Fibroblast of lung (primary cell): ENCODE measurements at regions not wholly inside any gene's neighbourhood (a gene's known extent, or its start where the extent isn't known, plus 50 kb on each side); places are given as distances from the start of the nearest gene placed in this dataset.

ENCODE experiments used
- DNase-seq, 2 donors: peaks; one replicate each; pipeline versions ENCODE4 v3.0.0 to v3.0.0-alpha.2; 2010; ENCODE audit warnings: low read depth in 2 of 2
- H2AFZ ChIP-seq: 2 replicates; pipeline ENCODE4 v1.5.1; 2012; ENCODE audit warnings: low read length, control low read depth, inconsistent platforms
- H3K27ac ChIP-seq: 2 replicates; pipeline ENCODE4 v1.5.1; 2011; ENCODE audit warnings: low read length, control low read depth; ENCODE audit not compliant: insufficient read depth
- H3K27me3 ChIP-seq: 2 replicates; pipeline ENCODE4 v1.5.1; 2011; ENCODE audit warnings: mild to moderate bottlenecking, low read length; ENCODE audit not compliant: control insufficient read depth, insufficient read depth
- H3K36me3 ChIP-seq: 2 replicates; pipeline ENCODE4 v1.5.1; 2011; ENCODE audit warnings: low read length; ENCODE audit not compliant: control insufficient read depth, insufficient read depth
- H3K4me1 ChIP-seq: 2 replicates; pipeline ENCODE4 v1.5.1; 2011; ENCODE audit warnings: low read length; ENCODE audit not compliant: control insufficient read depth, insufficient read depth; ENCODE audit errors: extremely low read depth
- H3K4me2 ChIP-seq: 2 replicates; pipeline ENCODE4 v1.5.1; 2011; ENCODE audit warnings: low read length, control low read depth; ENCODE audit not compliant: insufficient read depth; ENCODE audit errors: extremely low read depth
- H3K4me3 ChIP-seq, 4 experiments: fragments of 200-600 bp in 1 of 4; sonication (generic) in 1 of 4; replicated peaks in 1 of 4; 2 replicates each; pipeline ENCODE4 v1.5.1; 2011 to 2016; ENCODE audit warnings: low read length in 4 of 4, low read depth in 3 of 4, mild to moderate bottlenecking in 3 of 4, control low read depth in 2 of 4, inconsistent platforms in 1 of 4, mixed read lengths in 1 of 4; ENCODE audit not compliant: insufficient read depth in 1 of 4; ENCODE audit errors: control extremely low read depth in 1 of 4
- H3K79me2 ChIP-seq: 2 replicates; pipeline ENCODE4 v1.5.1; 2012; ENCODE audit warnings: mild to moderate bottlenecking, low read length, inconsistent platforms; ENCODE audit not compliant: control insufficient read depth, insufficient read depth
- H3K9ac ChIP-seq: 2 replicates; pipeline ENCODE4 v1.5.1; 2011; ENCODE audit warnings: mild to moderate bottlenecking, low read length, control low read depth; ENCODE audit not compliant: insufficient read depth
- H3K9me3 ChIP-seq: 2 replicates; pipeline ENCODE4 v1.5.1; 2012; ENCODE audit warnings: low read depth, low read length; ENCODE audit not compliant: control insufficient read depth, insufficient read depth
- H4K20me1 ChIP-seq: 2 replicates; pipeline ENCODE4 v1.5.1; 2011; ENCODE audit warnings: low read length; ENCODE audit not compliant: control insufficient read depth, insufficient read depth; ENCODE audit errors: extremely low read depth
- EZH2 ChIP-seq: IDR thresholded peaks from 2 replicates; pipeline ENCODE4 v1.5.1; 2012; ENCODE audit warnings: low read length, control low read depth, mild to moderate bottlenecking; ENCODE audit errors: missing control alignments
- TF ChIP-seq, protein P1 (sequence below), 2 donors: IDR thresholded peaks in 1 of 2; conservative IDR thresholded peaks in 1 of 2; 1 replicate in 1 of 2; 2 replicates in 1 of 2; pipeline ENCODE4 v1.5.1; 2011 to 2012; ENCODE audit warnings: low read length in 2 of 2, control low read depth in 1 of 2, inconsistent platforms in 1 of 2, low read depth in 1 of 2, mild to moderate bottlenecking in 1 of 2

DNA sequence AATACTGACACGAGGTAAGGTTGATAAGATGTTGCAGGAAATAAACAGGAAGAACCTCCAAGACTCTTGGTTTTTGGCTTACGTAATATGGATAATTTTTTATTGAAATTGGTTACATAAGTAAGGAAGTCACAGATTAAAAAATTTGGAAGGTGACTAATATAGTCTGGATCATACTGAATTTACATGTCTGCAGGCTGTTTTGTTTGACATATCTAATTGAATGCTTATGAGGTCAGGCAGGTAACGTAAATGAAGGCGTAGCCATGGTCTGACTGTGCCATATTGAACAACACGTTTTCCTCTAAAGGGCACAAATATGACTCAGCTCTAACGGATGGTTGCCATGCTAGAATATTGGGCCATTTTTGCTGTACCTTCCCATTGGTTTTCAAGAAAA is 648.1 kb upstream of the NOVA1 start:
- H3K4me1 ChIP-seq, result no peaks in the 10 kb centered on the region
- no peaks in the 10 kb centered on the region for H3K27me3 ChIP-seq
- H3K4me2 ChIP-seq, result no peak overlapping the region
- no peaks in the 10 kb centered on the region for H4K20me1 ChIP-seq
- no peaks in the 10 kb centered on the region for H3K79me2 ChIP-seq
- H3K27ac ChIP-seq, result no peak overlapping the region
- no peaks in the 10 kb centered on the region for H3K9me3 ChIP-seq
- no peak overlapping the region for H3K9ac ChIP-seq
- DNase-seq, result no peak
- no peak overlapping the region for H3K4me3 ChIP-seq
- H2AFZ ChIP-seq, result no peak overlapping the region
- H3K36me3 ChIP-seq, result no peaks in the 10 kb centered on the region
- TF ChIP-seq EZH2, result no peak
- TF ChIP-seq, protein P1, sequence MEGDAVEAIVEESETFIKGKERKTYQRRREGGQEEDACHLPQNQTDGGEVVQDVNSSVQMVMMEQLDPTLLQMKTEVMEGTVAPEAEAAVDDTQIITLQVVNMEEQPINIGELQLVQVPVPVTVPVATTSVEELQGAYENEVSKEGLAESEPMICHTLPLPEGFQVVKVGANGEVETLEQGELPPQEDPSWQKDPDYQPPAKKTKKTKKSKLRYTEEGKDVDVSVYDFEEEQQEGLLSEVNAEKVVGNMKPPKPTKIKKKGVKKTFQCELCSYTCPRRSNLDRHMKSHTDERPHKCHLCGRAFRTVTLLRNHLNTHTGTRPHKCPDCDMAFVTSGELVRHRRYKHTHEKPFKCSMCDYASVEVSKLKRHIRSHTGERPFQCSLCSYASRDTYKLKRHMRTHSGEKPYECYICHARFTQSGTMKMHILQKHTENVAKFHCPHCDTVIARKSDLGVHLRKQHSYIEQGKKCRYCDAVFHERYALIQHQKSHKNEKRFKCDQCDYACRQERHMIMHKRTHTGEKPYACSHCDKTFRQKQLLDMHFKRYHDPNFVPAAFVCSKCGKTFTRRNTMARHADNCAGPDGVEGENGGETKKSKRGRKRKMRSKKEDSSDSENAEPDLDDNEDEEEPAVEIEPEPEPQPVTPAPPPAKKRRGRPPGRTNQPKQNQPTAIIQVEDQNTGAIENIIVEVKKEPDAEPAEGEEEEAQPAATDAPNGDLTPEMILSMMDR (conservative IDR thresholded peaks at IDR 0.05 in 1 of 2, IDR thresholded peaks at IDR 0.05 in 1 of 2; ENCODE audit: low read depth in 1 of 2, low read length in 2 of 2), result no peak

DNA sequence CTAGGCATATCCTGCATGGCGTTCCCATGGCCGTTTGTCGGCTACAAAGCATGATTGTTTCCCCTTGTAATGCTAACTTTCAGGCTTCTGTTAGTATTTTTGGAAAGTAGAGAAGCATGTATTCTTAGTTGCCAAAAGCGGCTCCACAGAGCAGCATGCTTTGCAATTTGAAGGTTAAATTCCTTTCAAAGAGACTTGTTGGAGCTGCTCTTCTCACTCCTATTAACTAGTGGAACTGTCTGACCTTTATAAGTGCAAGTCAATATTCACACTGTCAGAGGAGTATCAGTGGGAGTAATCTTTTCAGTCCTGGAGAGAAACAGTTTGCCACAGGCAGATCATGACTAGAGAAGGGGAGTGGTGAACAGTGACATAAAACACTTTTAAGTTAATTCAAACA is 656.1 kb upstream of the NOVA1 start:
- no peaks in the 10 kb centered on the region for H4K20me1 ChIP-seq
- no peak overlapping the region for H3K4me2 ChIP-seq
- no peaks in the 10 kb centered on the region for H3K27me3 ChIP-seq
- no peak overlapping the region for H2AFZ ChIP-seq
- no peak overlapping the region for H3K9ac ChIP-seq
- H3K4me1 ChIP-seq, result no peaks in the 10 kb centered on the region
- no peak for DNase-seq
- H3K9me3 ChIP-seq, result no peaks in the 10 kb centered on the region
- H3K36me3 ChIP-seq, result no peaks in the 10 kb centered on the region
- H3K4me3 ChIP-seq, result no peak overlapping the region
- TF ChIP-seq, protein P1 (conservative IDR thresholded peaks at IDR 0.05 in 1 of 2, IDR thresholded peaks at IDR 0.05 in 1 of 2; ENCODE audit: low read depth in 1 of 2, low read length in 2 of 2), result no peak
- no peak for TF ChIP-seq EZH2
- H3K27ac ChIP-seq, result no peak overlapping the region
- no peaks in the 10 kb centered on the region for H3K79me2 ChIP-seq

DNA sequence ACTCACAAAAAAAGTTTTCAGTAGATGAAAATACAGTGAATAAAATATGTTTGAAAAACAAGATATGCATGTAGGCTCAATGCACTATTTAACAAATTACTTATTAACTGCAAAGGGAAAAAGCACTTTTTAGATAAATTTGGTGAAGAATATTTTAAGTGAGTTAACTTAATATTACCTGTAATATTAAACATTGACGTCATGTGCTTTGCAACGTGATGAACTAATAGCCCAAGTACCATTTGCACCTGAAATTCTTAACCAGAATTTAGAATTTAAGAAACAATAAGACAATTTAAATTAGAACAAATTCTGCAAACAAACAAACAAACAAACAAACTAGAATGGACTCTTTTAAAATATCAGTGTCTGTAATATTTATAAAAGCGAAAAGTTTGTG is 659.0 kb upstream of the NOVA1 start:
- H3K9ac ChIP-seq, result no peak overlapping the region
- no peak overlapping the region for H3K4me2 ChIP-seq
- H4K20me1 ChIP-seq, result no peaks in the 10 kb centered on the region
- no peaks in the 10 kb centered on the region for H3K9me3 ChIP-seq
- H3K79me2 ChIP-seq, result no peaks in the 10 kb centered on the region
- H3K4me1 ChIP-seq, result no peaks in the 10 kb centered on the region
- H3K27ac ChIP-seq, result no peak overlapping the region
- DNase-seq, result no peak
- no peak overlapping the region for H2AFZ ChIP-seq
- H3K36me3 ChIP-seq, result no peaks in the 10 kb centered on the region
- TF ChIP-seq EZH2, result no peak
- TF ChIP-seq, protein P1 (conservative IDR thresholded peaks at IDR 0.05 in 1 of 2, IDR thresholded peaks at IDR 0.05 in 1 of 2; ENCODE audit: low read depth in 1 of 2, low read length in 2 of 2), result no peak
- H3K4me3 ChIP-seq, result no peak overlapping the region
- H3K27me3 ChIP-seq, result no peaks in the 10 kb centered on the region
